ENCODE measurements at regions not wholly inside any gene's neighbourhood (a gene's known extent, or its start where the extent isn't known, plus 50 kb on each side); places are given as distances from the start of the nearest gene placed in this dataset.

DNA sequence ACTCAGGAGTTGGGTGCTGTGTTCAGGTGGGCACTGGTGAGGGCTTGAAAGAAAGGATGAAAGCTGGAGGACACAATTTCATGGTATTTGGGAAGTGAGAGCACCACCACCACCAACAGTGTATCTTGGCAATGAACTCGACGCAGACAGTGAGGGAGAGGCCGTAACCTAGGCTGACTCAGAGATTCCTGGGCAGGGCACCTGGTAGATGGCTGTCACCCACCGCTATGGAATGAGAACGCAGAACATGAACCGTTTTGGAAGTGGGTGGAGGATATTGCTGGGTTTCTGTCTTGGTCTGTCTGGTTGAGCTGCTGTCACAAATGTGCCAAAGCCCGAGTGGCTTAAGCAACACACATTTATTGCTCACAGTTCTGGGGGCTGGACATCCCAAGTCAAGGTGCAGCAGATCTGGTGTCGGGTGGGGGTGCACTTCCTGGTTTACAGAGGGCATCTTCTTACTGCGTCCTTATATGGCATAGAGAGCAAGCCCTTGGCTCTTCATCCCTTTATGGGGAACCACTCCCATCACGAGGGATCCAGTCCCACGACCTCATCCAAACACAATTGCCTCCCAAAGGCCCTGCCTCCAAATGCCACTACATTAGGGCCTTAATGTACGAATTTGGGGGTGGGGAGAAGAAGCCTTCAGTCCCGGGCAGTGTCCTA is 246.3 kb downstream of the SIPA1L2 start:
- Histone ChIP-seq H3K4me1 (ENCODE audit: control insufficient read depth in 1 of 2, insufficient read depth in 2 of 2, low read depth in 1 of 2, low read length in 1 of 2) (peaks cover 0 to 4% of the 10 kb centered on the region in 2 experiments; a peak in 1 of 4 replicates), H3F3A (replicated peaks; ENCODE audit: insufficient read depth) (no peaks in the 10 kb centered on the region), H3K9ac (no peak overlapping the region), H3K4me2 (no peak overlapping the region), H3K79me2 (ENCODE audit: insufficient read depth) (no peaks in the 10 kb centered on the region), H3K9me2 (no peaks in the 10 kb centered on the region), H3K36me3 (replicated peaks in 1 of 2; ENCODE audit: control insufficient read depth in 1 of 2, insufficient read depth in 2 of 2, low read length in 1 of 2) (no peaks in the 10 kb centered on the region), H3K27ac (ENCODE audit: low read depth in 2 of 2, low read length in 1 of 2) (no peak overlapping the region), H3K4me3 (ENCODE audit: low read depth in 2 of 2, low read length in 1 of 2) (no peak overlapping the region), H4K20me1 (ENCODE audit: insufficient read depth) (no peaks in the 10 kb centered on the region), H2AFZ (ENCODE audit: low read depth) (no peak overlapping the region), H3K27me3 (ENCODE audit: insufficient read depth) (no peaks in the 10 kb centered on the region), H3K9me3 (no peaks in the 10 kb centered on the region)
- ChIA-PET CTCF (interaction anchor here (1.9 kb wide), 1 partner anchor 14 kb away, joined by 4 read pairs; no protein-coding TSS in a partner anchor), POLR2A (no interaction called here)
- 70% methylated on average over 13 of the region's 13 CpGs for WGBS (ENCODE audit: low lambda C conversion rate)
- DNase-seq = no peak
- TF ChIP-seq RCOR1 (IDR thresholded peaks at IDR 0.05; ENCODE audit: low read length) = no peak
- TF ChIP-seq SIN3A (IDR thresholded peaks at IDR 0.05; ENCODE audit: borderline replicate concordance, low read depth, low read length) = no peak
- no peak for TF ChIP-seq EZH2phosphoT487 (IDR thresholded peaks at IDR 0.05; ENCODE audit: borderline replicate concordance, low read depth)
- TF ChIP-seq RFX5 (IDR thresholded peaks at IDR 0.05; ENCODE audit: low read length) = no peak
- no peak for TF ChIP-seq ELF1 (IDR thresholded peaks at IDR 0.05)
- TF ChIP-seq, protein P1, sequence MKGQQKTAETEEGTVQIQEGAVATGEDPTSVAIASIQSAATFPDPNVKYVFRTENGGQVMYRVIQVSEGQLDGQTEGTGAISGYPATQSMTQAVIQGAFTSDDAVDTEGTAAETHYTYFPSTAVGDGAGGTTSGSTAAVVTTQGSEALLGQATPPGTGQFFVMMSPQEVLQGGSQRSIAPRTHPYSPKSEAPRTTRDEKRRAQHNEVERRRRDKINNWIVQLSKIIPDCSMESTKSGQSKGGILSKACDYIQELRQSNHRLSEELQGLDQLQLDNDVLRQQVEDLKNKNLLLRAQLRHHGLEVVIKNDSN (IDR thresholded peaks at IDR 0.05; ENCODE audit: borderline replicate concordance, low read depth) = no peak
- no peak for TF ChIP-seq FOXM1 (IDR thresholded peaks at IDR 0.05; ENCODE audit: low read depth)
- TF ChIP-seq NRF1 (IDR thresholded peaks at IDR 0.05; ENCODE audit: low read depth, low read length) = no peak
- TF ChIP-seq GABPA (IDR thresholded peaks at IDR 0.05; ENCODE audit: low read depth) = no peak
- no peak for TF ChIP-seq YY1 (IDR thresholded peaks at IDR 0.05; ENCODE audit: low read depth)
- no peak for TF ChIP-seq NFIC (IDR thresholded peaks at IDR 0.05; ENCODE audit: borderline replicate concordance)
- no peak for TF ChIP-seq RAD21 (IDR thresholded peaks at IDR 0.05; ENCODE audit: low read length)
- TF ChIP-seq TCF12 (IDR thresholded peaks at IDR 0.05) = no peak
- no peak for TF ChIP-seq TAF1 (IDR thresholded peaks at IDR 0.05; ENCODE audit: borderline replicate concordance, low read depth, low read length)
- TF ChIP-seq, protein P2, sequence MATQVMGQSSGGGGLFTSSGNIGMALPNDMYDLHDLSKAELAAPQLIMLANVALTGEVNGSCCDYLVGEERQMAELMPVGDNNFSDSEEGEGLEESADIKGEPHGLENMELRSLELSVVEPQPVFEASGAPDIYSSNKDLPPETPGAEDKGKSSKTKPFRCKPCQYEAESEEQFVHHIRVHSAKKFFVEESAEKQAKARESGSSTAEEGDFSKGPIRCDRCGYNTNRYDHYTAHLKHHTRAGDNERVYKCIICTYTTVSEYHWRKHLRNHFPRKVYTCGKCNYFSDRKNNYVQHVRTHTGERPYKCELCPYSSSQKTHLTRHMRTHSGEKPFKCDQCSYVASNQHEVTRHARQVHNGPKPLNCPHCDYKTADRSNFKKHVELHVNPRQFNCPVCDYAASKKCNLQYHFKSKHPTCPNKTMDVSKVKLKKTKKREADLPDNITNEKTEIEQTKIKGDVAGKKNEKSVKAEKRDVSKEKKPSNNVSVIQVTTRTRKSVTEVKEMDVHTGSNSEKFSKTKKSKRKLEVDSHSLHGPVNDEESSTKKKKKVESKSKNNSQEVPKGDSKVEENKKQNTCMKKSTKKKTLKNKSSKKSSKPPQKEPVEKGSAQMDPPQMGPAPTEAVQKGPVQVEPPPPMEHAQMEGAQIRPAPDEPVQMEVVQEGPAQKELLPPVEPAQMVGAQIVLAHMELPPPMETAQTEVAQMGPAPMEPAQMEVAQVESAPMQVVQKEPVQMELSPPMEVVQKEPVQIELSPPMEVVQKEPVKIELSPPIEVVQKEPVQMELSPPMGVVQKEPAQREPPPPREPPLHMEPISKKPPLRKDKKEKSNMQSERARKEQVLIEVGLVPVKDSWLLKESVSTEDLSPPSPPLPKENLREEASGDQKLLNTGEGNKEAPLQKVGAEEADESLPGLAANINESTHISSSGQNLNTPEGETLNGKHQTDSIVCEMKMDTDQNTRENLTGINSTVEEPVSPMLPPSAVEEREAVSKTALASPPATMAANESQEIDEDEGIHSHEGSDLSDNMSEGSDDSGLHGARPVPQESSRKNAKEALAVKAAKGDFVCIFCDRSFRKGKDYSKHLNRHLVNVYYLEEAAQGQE (IDR thresholded peaks at IDR 0.05; ENCODE audit: low read depth, low read length) = no peak

Data from SK-N-SH (cell line).